ENCODE measurements at regions not wholly inside any gene's neighbourhood (a gene's known extent, or its start where the extent isn't known, plus 50 kb on each side); places are given as distances from the start of the nearest gene placed in this dataset.

DNA sequence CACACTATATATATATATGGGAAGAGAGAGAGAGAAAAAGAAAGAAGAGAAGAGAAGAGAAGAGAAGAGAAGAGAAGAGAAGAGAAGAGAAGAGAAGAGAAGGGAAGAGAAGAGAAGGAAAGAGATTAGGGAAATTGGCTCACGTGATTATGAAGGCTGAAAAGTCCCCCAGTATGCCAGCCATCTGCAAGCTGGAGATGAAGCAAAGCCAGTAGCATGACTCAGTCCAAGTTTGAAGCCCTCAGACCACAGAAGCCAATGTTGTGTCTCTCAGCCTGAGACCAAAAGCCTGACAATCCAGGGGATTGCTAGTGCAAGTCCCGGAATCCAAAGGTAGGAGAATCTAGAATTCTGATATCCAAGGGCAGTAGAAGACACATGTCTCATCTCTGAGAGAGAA lies 206.3 kb upstream of the PRSS1 start:
- TF ChIP-seq, protein P1, sequence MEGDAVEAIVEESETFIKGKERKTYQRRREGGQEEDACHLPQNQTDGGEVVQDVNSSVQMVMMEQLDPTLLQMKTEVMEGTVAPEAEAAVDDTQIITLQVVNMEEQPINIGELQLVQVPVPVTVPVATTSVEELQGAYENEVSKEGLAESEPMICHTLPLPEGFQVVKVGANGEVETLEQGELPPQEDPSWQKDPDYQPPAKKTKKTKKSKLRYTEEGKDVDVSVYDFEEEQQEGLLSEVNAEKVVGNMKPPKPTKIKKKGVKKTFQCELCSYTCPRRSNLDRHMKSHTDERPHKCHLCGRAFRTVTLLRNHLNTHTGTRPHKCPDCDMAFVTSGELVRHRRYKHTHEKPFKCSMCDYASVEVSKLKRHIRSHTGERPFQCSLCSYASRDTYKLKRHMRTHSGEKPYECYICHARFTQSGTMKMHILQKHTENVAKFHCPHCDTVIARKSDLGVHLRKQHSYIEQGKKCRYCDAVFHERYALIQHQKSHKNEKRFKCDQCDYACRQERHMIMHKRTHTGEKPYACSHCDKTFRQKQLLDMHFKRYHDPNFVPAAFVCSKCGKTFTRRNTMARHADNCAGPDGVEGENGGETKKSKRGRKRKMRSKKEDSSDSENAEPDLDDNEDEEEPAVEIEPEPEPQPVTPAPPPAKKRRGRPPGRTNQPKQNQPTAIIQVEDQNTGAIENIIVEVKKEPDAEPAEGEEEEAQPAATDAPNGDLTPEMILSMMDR (IDR thresholded peaks at IDR 0.05): no peak
- no peak for TF ChIP-seq ZFX (IDR thresholded peaks at IDR 0.05; ENCODE audit: borderline replicate concordance)

All from 22Rv1 (cell line).